Psoas muscle (tissue), 7 donors: ENCODE measurements at regions not wholly inside any gene's neighbourhood (a gene's known extent, or its start where the extent isn't known, plus 50 kb on each side); places are given as distances from the start of the nearest gene placed in this dataset.

Experiments
- ATAC-seq, 4 donors: fragments of 200-7000 bp; cut with Tn5 transposase; one replicate each; pipeline ENCODE4 v1.9.1; 2020; ENCODE audit warnings: moderate library complexity in 3 of 4, mild to moderate bottlenecking in 2 of 4
- DNase-seq, 2 donors: peaks; one replicate each; pipeline ENCODE4 v3.0.0-alpha.2; 2020
- H3K27ac ChIP-seq: fragments of 200-600 bp; one replicate; pipeline ENCODE4 v1.8.0; 2022
- H3K27me3 ChIP-seq, 3 donors: fragments of 200-600 bp in 1 of 3; one replicate each; pipeline versions ENCODE4 v1.6.1 to v1.8.0; 2013 to 2022; ENCODE audit warnings: low read length in 2 of 3, mild to moderate bottlenecking in 2 of 3, moderate library complexity in 1 of 3; ENCODE audit not compliant: insufficient read depth in 3 of 3
- H3K36me3 ChIP-seq, 2 donors: fragments of 200-600 bp in 1 of 2; one replicate each; pipeline versions ENCODE4 v1.6.1 to v1.8.0; 2013 to 2022; ENCODE audit warnings: low read depth in 1 of 2, mild to moderate bottlenecking in 1 of 2, moderate library complexity in 1 of 2; ENCODE audit not compliant: insufficient read depth in 1 of 2
- H3K4me1 ChIP-seq: fragments of 200-600 bp; one replicate; pipeline ENCODE4 v1.8.0; 2022
- H3K4me3 ChIP-seq: fragments of 200-600 bp; one replicate; pipeline ENCODE4 v1.8.0; 2022; ENCODE audit warnings: mild to moderate bottlenecking
- H3K9me3 ChIP-seq: fragments of 200-600 bp; one replicate; pipeline ENCODE4 v1.8.0; 2022
- CTCF ChIP-seq: fragments of 200-600 bp; IDR thresholded peaks from one replicate; pipeline ENCODE4 v1.8.0; 2022; ENCODE audit warnings: antibody characterized with exemption
- WGBS, 3 donors: extraction: QIAGEN DNeasy Blood & Tissue Kit; methylation state at CpG; one replicate each; pipeline versions ENCODE4 v1.1.6 to v1.1.7; 2013; 5-methylcytosine and 5-hydroxymethylcytosine counted together
- intact Hi-C, 2 donors: fragments of 100-400 bp; cut with DNase I; formaldehyde crosslinking; loops; one replicate each; pipeline versions ENCODE4 v1.11.0 to v1.14.2; 2022
- donor health status: healthy with polysubstance abuse.
- donor health status: DM: no; HTN: no; CAD: no; lungs with moderate emphysema.
- donor health status: Bipolar disorder and iron deficiency.
- donor health status: healthy.
- donor health status: DM: yes; HTN: yes; CAD: no.
- donor health status: DM: no; HTN: no; CAD: no.
- donor health status: DM: yes; HTN: yes; CAD: no.

DNA sequence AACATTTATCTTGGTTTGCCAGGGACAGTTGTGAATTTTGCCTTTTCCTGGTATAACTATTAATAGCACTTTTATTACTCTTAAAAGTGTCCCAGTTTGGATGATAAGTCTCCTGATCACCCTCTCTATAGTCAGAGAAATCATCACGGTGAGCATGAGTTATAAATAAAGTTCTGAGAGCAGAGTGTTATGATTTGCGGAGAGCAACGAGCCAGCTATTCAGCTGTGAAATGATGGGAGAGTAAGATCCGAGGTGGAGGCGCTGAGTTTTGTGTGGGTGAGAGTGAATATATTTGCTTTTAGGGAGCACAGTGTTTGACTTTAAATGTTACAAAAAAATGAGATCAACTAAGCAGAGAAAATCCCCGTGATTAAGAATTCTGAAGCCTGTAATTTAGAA lies 179.6 kb downstream of the DSC3 start:
- 72 to 75% (median 72%) methylated on average over 6 of the region's 6 CpGs for WGBS, 3 donors
- ATAC-seq = no peak
- TF ChIP-seq CTCF = no peak
- intact Hi-C loops = no loop called here
- H3K27me3 ChIP-seq = no peaks in the 10 kb centered on the region
- H3K4me3 ChIP-seq = no peak overlapping the region
- H3K36me3 ChIP-seq = no peaks in the 10 kb centered on the region
- H3K27ac ChIP-seq = no peak overlapping the region
- no peaks in the 10 kb centered on the region for H3K9me3 ChIP-seq
- H3K4me1 ChIP-seq = no peaks in the 10 kb centered on the region
- no peak for DNase-seq

GRCh38 chr18:30860741-30861140 lies 181.8 kb downstream of the DSC3 start:
- Histone ChIP-seq H3K36me3 (no peaks in the 10 kb centered on the region), H3K4me3 (no peak overlapping the region), H3K9me3 (no peaks in the 10 kb centered on the region), H3K27me3 (no peaks in the 10 kb centered on the region), H3K27ac (no peak overlapping the region), H3K4me1 (no peaks in the 10 kb centered on the region)
- intact Hi-C loops = no loop called here
- ATAC-seq (no peak), DNase-seq (no peak)
- no peak for TF ChIP-seq CTCF
- WGBS, 3 donors = 66 to 68% (median 67%) methylated on average over 3 of the region's 3 CpGs

GRCh38 chr18:30859036-30859435 lies 183.5 kb downstream of the DSC3 start:
- ATAC-seq (no peak), DNase-seq (no peak)
- Histone ChIP-seq H3K4me3 (no peak overlapping the region), H3K9me3 (no peaks in the 10 kb centered on the region), H3K27me3 (no peaks in the 10 kb centered on the region), H3K27ac (no peak overlapping the region), H3K36me3 (no peaks in the 10 kb centered on the region), H3K4me1 (no peaks in the 10 kb centered on the region)
- intact Hi-C loops = no loop called here
- WGBS, 3 donors = 43 to 48% (median 46%) methylated on average over 3 of the region's 3 CpGs
- TF ChIP-seq CTCF = no peak

DNA sequence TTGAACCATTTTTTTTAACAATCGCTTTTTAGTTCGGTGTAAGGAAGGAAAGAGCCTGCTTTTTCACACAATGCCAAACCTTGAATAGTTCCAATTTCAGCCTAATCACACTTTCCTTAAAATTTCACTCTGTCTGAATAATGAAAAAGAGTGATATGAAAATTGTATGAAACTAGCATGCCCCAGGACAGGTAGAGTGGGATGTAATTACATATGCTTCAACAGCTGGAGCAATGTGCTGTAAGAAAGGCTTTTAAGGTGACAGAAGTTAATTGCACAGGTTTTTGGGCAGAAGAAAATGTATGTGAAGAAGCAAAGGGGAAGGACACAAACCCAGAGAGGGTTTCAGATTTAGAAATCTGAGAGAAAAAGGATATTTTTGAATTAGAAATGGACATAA lies 184.0 kb downstream of the DSC3 start:
- Histone ChIP-seq H3K27ac (no peak overlapping the region), H3K27me3 (no peaks in the 10 kb centered on the region), H3K4me1 (no peaks in the 10 kb centered on the region), H3K4me3 (no peak overlapping the region), H3K9me3 (no peaks in the 10 kb centered on the region), H3K36me3 (no peaks in the 10 kb centered on the region)
- intact Hi-C loops = no loop called here
- 70 to 78% (median 76%) methylated on average over 2 of the region's 2 CpGs for WGBS, 3 donors
- DNase-seq (no peak), ATAC-seq (no peak)
- TF ChIP-seq CTCF = no peak

DNA sequence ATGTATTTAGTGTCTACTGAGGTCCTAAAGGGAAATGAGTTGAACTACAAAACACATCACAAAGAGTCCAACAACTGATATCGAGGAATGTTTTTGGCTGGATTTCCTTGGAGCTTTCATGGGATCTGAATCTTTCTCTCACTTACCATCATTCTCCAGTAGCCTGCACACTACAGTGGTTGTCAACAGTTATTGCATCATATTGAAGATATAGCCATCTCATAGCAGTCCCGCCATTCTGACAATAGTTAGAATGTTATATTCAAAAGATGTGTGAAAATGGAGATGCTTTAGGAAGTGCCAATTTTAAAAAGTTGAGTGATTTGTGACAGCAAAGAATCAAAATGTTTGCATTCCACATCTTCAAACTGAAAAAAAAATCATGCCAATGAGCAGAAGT lies 186.8 kb downstream of the DSC3 start:
- WGBS, 3 donors = 80 to 83% (median 83%) methylated on average over 2 of the region's 2 CpGs

More for the DNA sequence above, 186.8 kb downstream of the DSC3 start:
- no peaks in the 10 kb centered on the region for H3K36me3 ChIP-seq
- no peak overlapping the region for H3K27ac ChIP-seq
- no peak overlapping the region for H3K4me3 ChIP-seq
- no peaks in the 10 kb centered on the region for H3K27me3 ChIP-seq
- no peaks in the 10 kb centered on the region for H3K9me3 ChIP-seq
- no peak for TF ChIP-seq CTCF
- ATAC-seq (no peak), DNase-seq (no peak)
- no peaks in the 10 kb centered on the region for H3K4me1 ChIP-seq
- intact Hi-C loops = no loop called here
